ENCODE measurements at regions not wholly inside any gene's neighbourhood (a gene's known extent, or its start where the extent isn't known, plus 50 kb on each side); places are given as distances from the start of the nearest gene placed in this dataset.

- TF ChIP-seq GATA3 (IDR thresholded peaks at IDR 0.05; ENCODE audit: low read depth, low read length) (no peak), GATA2 (IDR thresholded peaks at IDR 0.05; ENCODE audit: low read depth, low read length) (no peak)
Measured at GRCh38 chr17:33550261-33550660, 257.2 kb upstream of the ASIC2 start.
